ENCODE measurements at regions not wholly inside any gene's neighbourhood (a gene's known extent, or its start where the extent isn't known, plus 50 kb on each side); places are given as distances from the start of the nearest gene placed in this dataset.

GRCh38 chr22:27397036-27397953, 404.3 kb downstream of the MN1 start:
- no peak overlapping the region for H3K4me3 ChIP-seq (ENCODE audit: low read length)
- H2AFZ ChIP-seq (ENCODE audit: low read length), result no peak overlapping the region
- no peak overlapping the region for H3K27ac ChIP-seq (ENCODE audit: low read length)
- H3K9ac ChIP-seq (ENCODE audit: low read length), result no peak overlapping the region
- no peaks in the 10 kb centered on the region for H3F3A ChIP-seq (ENCODE audit: insufficient read depth, low read length)
- no peaks in the 10 kb centered on the region for H3K4me1 ChIP-seq (ENCODE audit: low read length)
- TF ChIP-seq CTCF (IDR thresholded peaks at IDR 0.05; ENCODE audit: low read length) (no peak), EZH2 (optimal IDR thresholded peaks at IDR 0.05; ENCODE audit: low read depth, low read length) (no peak), EZH2phosphoT487 (IDR thresholded peaks at IDR 0.05; ENCODE audit: low read length) (no peak)
- no peaks in the 10 kb centered on the region for H3K9me2 ChIP-seq (replicated peaks; ENCODE audit: insufficient read depth, low read length)
- H3K4me2 ChIP-seq (ENCODE audit: low read depth, low read length), result no peak overlapping the region
- no peak for DNase-seq
- H3K9me3 ChIP-seq (replicated peaks; ENCODE audit: insufficient read depth, low read length), result no peaks in the 10 kb centered on the region
- H4K20me1 ChIP-seq (ENCODE audit: insufficient read depth, low read length), result no peaks in the 10 kb centered on the region
- peaks cover 57% of the 10 kb centered on the region for H3K27me3 ChIP-seq (replicated peaks; ENCODE audit: insufficient read depth, low read length)
- H3K79me2 ChIP-seq (ENCODE audit: low read length), result no peaks in the 10 kb centered on the region
- H3K36me3 ChIP-seq (replicated peaks; ENCODE audit: insufficient read depth, low read length), result no peaks in the 10 kb centered on the region

GRCh38 chr22:27397954-27398342, 403.6 kb downstream of the MN1 start:
- H3F3A ChIP-seq (ENCODE audit: insufficient read depth, low read length), result no peaks in the 10 kb centered on the region
- DNase-seq, result no peak
- no peak overlapping the region for H3K4me2 ChIP-seq (ENCODE audit: low read depth, low read length)
- no peak overlapping the region for H3K4me3 ChIP-seq (ENCODE audit: low read length)
- peaks cover 61% of the 10 kb centered on the region for H3K27me3 ChIP-seq (replicated peaks; ENCODE audit: insufficient read depth, low read length)
- H3K79me2 ChIP-seq (ENCODE audit: low read length), result no peaks in the 10 kb centered on the region
- no peak overlapping the region for H3K27ac ChIP-seq (ENCODE audit: low read length)
- no peaks in the 10 kb centered on the region for H3K36me3 ChIP-seq (replicated peaks; ENCODE audit: insufficient read depth, low read length)
- H3K9me3 ChIP-seq (replicated peaks; ENCODE audit: insufficient read depth, low read length), result no peaks in the 10 kb centered on the region
- H3K9ac ChIP-seq (ENCODE audit: low read length), result no peak overlapping the region
- no peaks in the 10 kb centered on the region for H3K9me2 ChIP-seq (replicated peaks; ENCODE audit: insufficient read depth, low read length)
- H4K20me1 ChIP-seq (ENCODE audit: insufficient read depth, low read length), result no peaks in the 10 kb centered on the region
- H2AFZ ChIP-seq (ENCODE audit: low read length), result no peak overlapping the region
- no peaks in the 10 kb centered on the region for H3K4me1 ChIP-seq (ENCODE audit: low read length)
- no peak for TF ChIP-seq EZH2phosphoT487 (IDR thresholded peaks at IDR 0.05; ENCODE audit: low read length)
- no peak for TF ChIP-seq CTCF (IDR thresholded peaks at IDR 0.05; ENCODE audit: low read length)
- TF ChIP-seq EZH2 (optimal IDR thresholded peaks at IDR 0.05; ENCODE audit: low read depth, low read length), result no peak

GRCh38 chr22:27399161-27399560, 402.4 kb downstream of the MN1 start:
- Histone ChIP-seq H3K9me2 (replicated peaks; ENCODE audit: insufficient read depth, low read length) (no peaks in the 10 kb centered on the region), H3F3A (ENCODE audit: insufficient read depth, low read length) (no peaks in the 10 kb centered on the region), H3K4me2 (ENCODE audit: low read depth, low read length) (no peak overlapping the region), H2AFZ (ENCODE audit: low read length) (no peak overlapping the region), H3K4me1 (ENCODE audit: low read length) (no peaks in the 10 kb centered on the region), H3K9me3 (replicated peaks; ENCODE audit: insufficient read depth, low read length) (no peaks in the 10 kb centered on the region), H3K79me2 (ENCODE audit: low read length) (no peaks in the 10 kb centered on the region), H3K27me3 (replicated peaks; ENCODE audit: insufficient read depth, low read length) (peaks cover 56% of the 10 kb centered on the region), H4K20me1 (ENCODE audit: insufficient read depth, low read length) (no peaks in the 10 kb centered on the region), H3K4me3 (ENCODE audit: low read length) (no peak overlapping the region), H3K27ac (ENCODE audit: low read length) (no peak overlapping the region), H3K36me3 (replicated peaks; ENCODE audit: insufficient read depth, low read length) (no peaks in the 10 kb centered on the region), H3K9ac (ENCODE audit: low read length) (no peak overlapping the region)
- no peak for DNase-seq
- TF ChIP-seq EZH2phosphoT487 (IDR thresholded peaks at IDR 0.05; ENCODE audit: low read length), result no peak
- no peak for TF ChIP-seq EZH2 (optimal IDR thresholded peaks at IDR 0.05; ENCODE audit: low read depth, low read length)
- TF ChIP-seq CTCF (IDR thresholded peaks at IDR 0.05; ENCODE audit: low read length), result no peak

All from MM.1S (cell line).